OCI-LY7 (cell line): ENCODE measurements at regions not wholly inside any gene's neighbourhood (a gene's known extent, or its start where the extent isn't known, plus 50 kb on each side); places are given as distances from the start of the nearest gene placed in this dataset.

ENCODE experiments used
- BruUV-seq: library from RNA; stranded (reverse); fragments of 400-500 nt; replicated peaks from 2 replicates; lab custom pipeline; 2021; lab: Mats Ljungman, UMichigan
- CTCF ChIA-PET: fragments of 300-600 bp; sonication (Branson Sonifier 250); formaldehyde crosslinking; loops from one replicate; lab custom pipeline; 2022; ENCODE audit warnings: antibody characterized with exemption; ENCODE audit not compliant: unreplicated experiment; lab: Charles Lee
- POLR2A ChIA-PET: fragments of 300-600 bp; sonication (Branson Sonifier 250); formaldehyde crosslinking; loops from one replicate; lab custom pipeline; 2022; ENCODE audit warnings: antibody characterized with exemption; lab: Charles Lee
- DNase-seq: peaks from one replicate; pipeline ENCODE4 v3.0.0-alpha.2; 2015; ENCODE audit warnings: low spot score
- H2AFZ ChIP-seq: fragments of 200-600 bp; sonication (generic), shearing (Covaris generic); 2 replicates; pipeline ENCODE4 v1.6.1; 2014; ENCODE audit warnings: mild to moderate bottlenecking, antibody characterized with exemption, low read length, moderate library complexity
- H3K27ac ChIP-seq: fragments of 200-600 bp; sonication (generic); 2 replicates; pipeline ENCODE4 v1.5.1; 2014; ENCODE audit warnings: mixed run types, low read depth, mild to moderate bottlenecking, moderate library complexity, low read length, inconsistent platforms; ENCODE audit not compliant: poor library complexity, severe bottlenecking
- H3K36me3 ChIP-seq: fragments of 200-600 bp; sonication (generic); 2 replicates; pipeline ENCODE4 v1.6.1; 2014; ENCODE audit warnings: mild to moderate bottlenecking, antibody characterized with exemption, low read length, moderate library complexity, mixed read lengths; ENCODE audit not compliant: insufficient read depth
- H3K4me1 ChIP-seq: fragments of 200-600 bp; sonication (generic); 2 replicates; pipeline ENCODE4 v1.5.1; 2014; ENCODE audit warnings: mild to moderate bottlenecking, low read length; ENCODE audit not compliant: insufficient read depth, poor library complexity, severe bottlenecking
- H3K4me2 ChIP-seq: fragments of 200-600 bp; sonication (generic); 2 replicates; pipeline ENCODE4 v1.6.1; 2014; ENCODE audit warnings: mild to moderate bottlenecking, low read length
- H3K4me3 ChIP-seq: fragments of 200-600 bp; sonication (generic); 2 replicates; pipeline ENCODE4 v1.5.1; 2014; ENCODE audit warnings: mild to moderate bottlenecking, low read depth, low read length; ENCODE audit not compliant: poor library complexity, severe bottlenecking
- H3K79me2 ChIP-seq: fragments of 200-600 bp; sonication (generic); 2 replicates; pipeline ENCODE4 v1.6.1; 2016; ENCODE audit warnings: low read depth, mild to moderate bottlenecking, low read length, moderate library complexity, mixed read lengths; ENCODE audit not compliant: insufficient read depth
- H3K9me2 ChIP-seq: fragments of 200-600 bp; sonication (generic); 2 replicates; pipeline ENCODE4 v1.6.1; 2016; ENCODE audit warnings: mild to moderate bottlenecking, low read length, mixed read lengths; ENCODE audit not compliant: insufficient read depth
- H3K9me3 ChIP-seq: fragments of 200-600 bp; sonication (generic); 2 replicates; pipeline ENCODE4 v1.6.1; 2014; ENCODE audit warnings: mild to moderate bottlenecking, mixed run types, low read length, mixed read lengths
- H4K20me1 ChIP-seq: fragments of 200-600 bp; sonication (generic); 2 replicates; pipeline ENCODE4 v1.6.1; 2014; ENCODE audit warnings: mild to moderate bottlenecking, antibody characterized with exemption, low read length, moderate library complexity, mixed read lengths; ENCODE audit not compliant: insufficient read depth
- EZH2phosphoT487 ChIP-seq: fragments of 200-600 bp; sonication (generic); IDR thresholded peaks from 2 replicates; pipeline ENCODE4 v1.6.1; 2018; ENCODE audit warnings: low read depth, borderline replicate concordance, mild to moderate bottlenecking, mixed run types, antibody characterized with exemption, low read length, moderate library complexity, mixed read lengths
- intact Hi-C: fragments of 100-400 bp; cut with micrococcal nuclease; formaldehyde crosslinking; loops from one replicate; pipeline ENCODE4 v1.10.0; 2022; ENCODE audit not compliant: unreplicated experiment
- TF ChIP-seq, protein P1 (sequence below): fragments of 200-600 bp; sonication (generic); conservative IDR thresholded peaks from 2 replicates; pipeline ENCODE4 v1.5.1; 2014; ENCODE audit warnings: mild to moderate bottlenecking, antibody characterized with exemption, low read length, moderate library complexity, mixed read lengths

DNA sequence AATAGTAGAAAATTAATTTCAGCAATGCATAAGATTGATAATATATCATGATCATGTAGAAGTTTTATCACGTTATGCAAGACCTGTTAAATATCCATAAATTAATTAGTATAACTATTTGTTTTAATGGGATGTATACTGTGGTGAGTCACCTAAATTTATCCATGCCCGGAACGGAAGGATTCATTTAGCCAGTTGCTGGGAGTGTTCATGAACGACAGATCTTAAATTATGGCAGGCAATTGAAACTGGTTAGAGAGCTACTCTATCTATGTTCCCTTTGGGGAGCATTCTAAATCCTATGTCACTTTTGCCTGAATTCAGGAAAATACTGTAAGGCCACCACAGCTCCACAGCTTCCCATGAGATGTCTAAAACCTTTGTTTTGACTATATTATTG lies 1950.5 kb upstream of the AGA start:
- no peak overlapping the region for H3K27ac ChIP-seq
- no peaks in the 10 kb centered on the region for H3K9me2 ChIP-seq
- intact Hi-C loops: no loop called here
- DNase-seq: no peak
- H3K79me2 ChIP-seq: no peaks in the 10 kb centered on the region
- H2AFZ ChIP-seq: no peak overlapping the region
- H3K4me2 ChIP-seq: no peak overlapping the region
- no peaks in the 10 kb centered on the region for H3K36me3 ChIP-seq
- no peaks in the 10 kb centered on the region for H3K4me1 ChIP-seq
- no peaks in the 10 kb centered on the region for H4K20me1 ChIP-seq
- no TSS peak for BruUV-seq
- H3K4me3 ChIP-seq: no peak overlapping the region
- no peak for TF ChIP-seq EZH2phosphoT487
- TF ChIP-seq, protein P1, sequence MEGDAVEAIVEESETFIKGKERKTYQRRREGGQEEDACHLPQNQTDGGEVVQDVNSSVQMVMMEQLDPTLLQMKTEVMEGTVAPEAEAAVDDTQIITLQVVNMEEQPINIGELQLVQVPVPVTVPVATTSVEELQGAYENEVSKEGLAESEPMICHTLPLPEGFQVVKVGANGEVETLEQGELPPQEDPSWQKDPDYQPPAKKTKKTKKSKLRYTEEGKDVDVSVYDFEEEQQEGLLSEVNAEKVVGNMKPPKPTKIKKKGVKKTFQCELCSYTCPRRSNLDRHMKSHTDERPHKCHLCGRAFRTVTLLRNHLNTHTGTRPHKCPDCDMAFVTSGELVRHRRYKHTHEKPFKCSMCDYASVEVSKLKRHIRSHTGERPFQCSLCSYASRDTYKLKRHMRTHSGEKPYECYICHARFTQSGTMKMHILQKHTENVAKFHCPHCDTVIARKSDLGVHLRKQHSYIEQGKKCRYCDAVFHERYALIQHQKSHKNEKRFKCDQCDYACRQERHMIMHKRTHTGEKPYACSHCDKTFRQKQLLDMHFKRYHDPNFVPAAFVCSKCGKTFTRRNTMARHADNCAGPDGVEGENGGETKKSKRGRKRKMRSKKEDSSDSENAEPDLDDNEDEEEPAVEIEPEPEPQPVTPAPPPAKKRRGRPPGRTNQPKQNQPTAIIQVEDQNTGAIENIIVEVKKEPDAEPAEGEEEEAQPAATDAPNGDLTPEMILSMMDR: no peak
- ChIA-PET CTCF (no interaction called here), POLR2A (no interaction called here)
- no peaks in the 10 kb centered on the region for H3K9me3 ChIP-seq

DNA sequence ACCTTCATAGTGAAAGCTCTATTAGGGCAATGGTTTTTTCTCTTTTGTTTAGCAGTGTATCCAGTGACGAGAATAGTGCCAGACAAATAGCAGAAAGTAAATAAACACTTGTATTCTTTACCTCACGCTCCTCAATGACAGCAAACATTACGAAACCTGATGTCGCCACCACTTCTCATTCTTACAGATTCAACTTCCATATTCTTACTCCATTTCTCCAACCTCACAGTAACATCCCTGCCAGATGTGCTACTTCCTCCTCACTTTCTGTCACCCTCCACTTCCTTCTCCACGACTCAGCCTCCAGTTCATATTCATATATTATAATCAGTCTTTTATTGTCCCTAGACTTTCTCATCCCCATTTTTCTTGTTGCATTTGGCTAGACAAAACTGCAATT lies 1956.2 kb upstream of the AGA start:
- POLR2A ChIA-PET: no interaction called here
- Histone ChIP-seq H3K9me2 (no peaks in the 10 kb centered on the region), H3K79me2 (no peaks in the 10 kb centered on the region), H4K20me1 (no peaks in the 10 kb centered on the region), H3K9me3 (no peaks in the 10 kb centered on the region), H3K36me3 (no peaks in the 10 kb centered on the region), H3K27ac (no peak overlapping the region), H2AFZ (no peak overlapping the region), H3K4me1 (no peaks in the 10 kb centered on the region), H3K4me3 (no peak overlapping the region), H3K4me2 (no peak overlapping the region)
- no peak for TF ChIP-seq EZH2phosphoT487
- TF ChIP-seq, protein P1: no peak
- CTCF ChIA-PET: no interaction called here
- intact Hi-C loops: no loop called here
- BruUV-seq: no TSS peak
- DNase-seq: no peak

DNA sequence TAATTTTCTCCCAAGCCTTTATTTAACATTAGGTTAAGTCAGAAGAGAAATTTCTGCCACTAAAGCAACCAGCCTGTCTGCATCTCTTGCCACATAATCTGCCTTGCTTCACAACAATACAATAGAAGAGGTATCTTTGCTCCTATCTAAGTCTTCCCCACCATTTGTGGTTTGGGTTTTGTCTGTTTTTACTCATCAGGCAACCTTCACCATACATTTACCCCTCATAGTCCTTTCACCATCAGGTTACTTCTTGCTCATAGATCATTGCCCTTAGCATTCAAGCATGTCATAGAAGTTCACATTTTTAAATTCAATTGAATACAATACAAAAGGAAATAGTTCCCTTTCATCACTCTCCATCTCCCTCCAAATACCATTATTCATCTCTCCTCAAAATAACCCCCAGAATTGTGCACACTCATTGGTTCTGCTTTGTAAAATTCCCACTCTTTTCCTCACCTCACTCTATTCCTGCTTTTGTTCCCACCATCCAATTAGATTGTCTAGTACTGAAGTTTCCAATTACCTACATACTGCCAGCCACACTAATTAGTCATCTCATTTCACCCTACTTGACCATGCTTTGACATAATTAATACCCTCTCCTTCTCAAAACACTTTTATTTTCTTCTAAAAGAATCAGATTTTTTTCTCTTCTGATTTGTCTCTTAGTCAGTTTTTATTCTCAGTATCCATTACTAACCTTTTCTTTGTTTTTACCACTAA lies 1957.0 kb upstream of the AGA start:
- no peak for TF ChIP-seq EZH2phosphoT487
- TF ChIP-seq, protein P1: no peak
- intact Hi-C loops: no loop called here
- H4K20me1 ChIP-seq: no peaks in the 10 kb centered on the region
- H3K27ac ChIP-seq: no peak overlapping the region
- H3K4me2 ChIP-seq: no peak overlapping the region
- ChIA-PET POLR2A (no interaction called here), CTCF (no interaction called here)
- H3K36me3 ChIP-seq: no peaks in the 10 kb centered on the region
- H3K9me3 ChIP-seq: no peaks in the 10 kb centered on the region
- no peak overlapping the region for H3K4me3 ChIP-seq
- no peaks in the 10 kb centered on the region for H3K9me2 ChIP-seq
- no peak overlapping the region for H2AFZ ChIP-seq
- no TSS peak for BruUV-seq
- H3K79me2 ChIP-seq: no peaks in the 10 kb centered on the region
- no peaks in the 10 kb centered on the region for H3K4me1 ChIP-seq
- no peak for DNase-seq
